ENCODE measurements at regions not wholly inside any gene's neighbourhood (a gene's known extent, or its start where the extent isn't known, plus 50 kb on each side); places are given as distances from the start of the nearest gene placed in this dataset.

DNA sequence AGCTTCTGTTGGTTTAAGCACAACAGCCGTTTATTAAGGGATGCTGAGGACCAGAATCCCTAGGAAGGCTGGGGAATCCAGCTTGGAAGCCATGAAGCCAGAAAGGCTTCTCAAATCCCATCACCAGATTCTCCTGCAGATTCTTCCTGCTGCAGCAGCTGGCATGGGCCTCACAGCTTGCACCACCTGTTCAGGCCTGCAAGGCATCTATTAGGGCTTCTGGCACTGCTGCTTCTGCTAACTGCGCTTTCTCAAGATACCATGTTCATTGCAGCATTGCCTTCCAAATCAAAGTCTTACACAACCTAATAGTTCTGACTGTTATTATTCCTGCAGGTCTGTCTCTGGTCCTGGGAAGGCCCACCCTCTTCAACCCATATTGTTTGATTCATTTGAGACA, 51.2 kb upstream of the ZNF366 start:
- TF ChIP-seq, protein P1, sequence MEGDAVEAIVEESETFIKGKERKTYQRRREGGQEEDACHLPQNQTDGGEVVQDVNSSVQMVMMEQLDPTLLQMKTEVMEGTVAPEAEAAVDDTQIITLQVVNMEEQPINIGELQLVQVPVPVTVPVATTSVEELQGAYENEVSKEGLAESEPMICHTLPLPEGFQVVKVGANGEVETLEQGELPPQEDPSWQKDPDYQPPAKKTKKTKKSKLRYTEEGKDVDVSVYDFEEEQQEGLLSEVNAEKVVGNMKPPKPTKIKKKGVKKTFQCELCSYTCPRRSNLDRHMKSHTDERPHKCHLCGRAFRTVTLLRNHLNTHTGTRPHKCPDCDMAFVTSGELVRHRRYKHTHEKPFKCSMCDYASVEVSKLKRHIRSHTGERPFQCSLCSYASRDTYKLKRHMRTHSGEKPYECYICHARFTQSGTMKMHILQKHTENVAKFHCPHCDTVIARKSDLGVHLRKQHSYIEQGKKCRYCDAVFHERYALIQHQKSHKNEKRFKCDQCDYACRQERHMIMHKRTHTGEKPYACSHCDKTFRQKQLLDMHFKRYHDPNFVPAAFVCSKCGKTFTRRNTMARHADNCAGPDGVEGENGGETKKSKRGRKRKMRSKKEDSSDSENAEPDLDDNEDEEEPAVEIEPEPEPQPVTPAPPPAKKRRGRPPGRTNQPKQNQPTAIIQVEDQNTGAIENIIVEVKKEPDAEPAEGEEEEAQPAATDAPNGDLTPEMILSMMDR (IDR thresholded peaks at IDR 0.05; ENCODE audit: control extremely low read depth in 1 of 3, insufficient read depth in 1 of 3, low read depth in 1 of 3, low read length in 3 of 3) = no peak
- TF ChIP-seq POLR2AphosphoS5 (IDR thresholded peaks at IDR 0.05; ENCODE audit: low read depth, low read length) = no peak

All from H1 (cell line).